KMS-11 (cell line): ENCODE measurements at regions not wholly inside any gene's neighbourhood (a gene's known extent, or its start where the extent isn't known, plus 50 kb on each side); places are given as distances from the start of the nearest gene placed in this dataset.

Source experiments
- H2AFZ ChIP-seq: fragments of 200-600 bp; sonication (generic); 2 replicates; pipeline ENCODE4 v1.6.1; 2016; ENCODE audit warnings: antibody characterized with exemption, mixed run types, low read depth
- H3K27ac ChIP-seq: fragments of 200-600 bp; sonication (generic); 2 replicates; pipeline ENCODE4 v1.6.1; 2016; ENCODE audit warnings: mild to moderate bottlenecking, mixed run types
- H3K27me3 ChIP-seq: fragments of 200-600 bp; sonication (generic); 2 replicates; pipeline ENCODE4 v1.6.1; 2017; ENCODE audit warnings: mild to moderate bottlenecking, low read depth, mixed run types, moderate library complexity; ENCODE audit not compliant: insufficient read depth
- H3K36me3 ChIP-seq: fragments of 200-600 bp; sonication (generic); 2 replicates; pipeline ENCODE4 v1.6.1; 2017; ENCODE audit warnings: mild to moderate bottlenecking, mixed run types; ENCODE audit not compliant: insufficient read depth
- H3K4me1 ChIP-seq: fragments of 200-600 bp; sonication (generic); 2 replicates; pipeline ENCODE4 v1.6.1; 2016; ENCODE audit warnings: mild to moderate bottlenecking, low read depth, mixed run types; ENCODE audit not compliant: poor library complexity, severe bottlenecking
- H3K4me2 ChIP-seq: fragments of 200-600 bp; sonication (generic); 2 replicates; pipeline ENCODE4 v1.7.0; 2016; ENCODE audit warnings: mild to moderate bottlenecking, mixed run types
- H3K4me3 ChIP-seq: fragments of 200-600 bp; sonication (generic); IDR thresholded peaks from 2 replicates; pipeline ENCODE4 v1.6.1; 2017; ENCODE audit warnings: low read depth, low read length, mixed read lengths; ENCODE audit not compliant: insufficient read depth
- H3K79me2 ChIP-seq: fragments of 200-600 bp; sonication (generic); 2 replicates; pipeline ENCODE4 v1.6.1; 2016; ENCODE audit warnings: low read depth, mixed run types; ENCODE audit not compliant: insufficient read depth
- H3K9ac ChIP-seq: fragments of 200-600 bp; sonication (generic); 2 replicates; pipeline ENCODE4 v1.6.1; 2016; ENCODE audit warnings: mild to moderate bottlenecking, mixed run types
- H4K20me1 ChIP-seq: fragments of 200-600 bp; sonication (generic); 2 replicates; pipeline ENCODE4 v1.6.1; 2016; ENCODE audit warnings: mild to moderate bottlenecking, mixed run types; ENCODE audit not compliant: insufficient read depth
- TF ChIP-seq, protein P1 (sequence below): fragments of 200-600 bp; sonication (generic); conservative IDR thresholded peaks from 2 replicates; pipeline ENCODE4 v1.6.1; 2017; ENCODE audit warnings: low read depth, mild to moderate bottlenecking, antibody characterized with exemption, low read length, moderate library complexity, mixed read lengths

DNA sequence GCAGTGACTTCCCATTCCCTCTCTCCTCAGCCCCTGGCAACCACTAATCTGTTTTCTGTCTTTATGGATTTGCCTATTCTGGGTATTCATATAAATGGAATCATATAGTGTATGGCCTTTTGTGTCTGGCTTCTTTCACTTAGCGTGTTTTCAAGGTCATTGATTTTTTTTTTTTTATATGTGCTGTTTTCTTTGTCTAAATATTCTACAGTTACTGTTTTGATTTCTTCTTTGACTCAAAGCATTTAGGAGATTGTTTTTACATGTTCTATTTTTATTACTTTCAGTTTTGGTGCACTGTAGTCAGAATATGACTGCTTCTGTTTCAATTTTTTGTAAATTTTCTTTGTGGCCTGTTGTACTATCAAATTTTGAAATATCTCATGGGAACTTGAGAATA lies 71.9 kb upstream of the RNU6-1 start:
- H3K4me3 ChIP-seq = no peak overlapping the region
- no peaks in the 10 kb centered on the region for H3K27me3 ChIP-seq
- H3K9ac ChIP-seq = no peak overlapping the region
- H3K4me2 ChIP-seq = peak overlapping the region; percentile 33; the same call in 1 of the 2 replicates
- H4K20me1 ChIP-seq = no peaks in the 10 kb centered on the region
- H2AFZ ChIP-seq = no peak overlapping the region
- no peak overlapping the region for H3K27ac ChIP-seq
- H3K36me3 ChIP-seq = no peaks in the 10 kb centered on the region
- TF ChIP-seq, protein P1, sequence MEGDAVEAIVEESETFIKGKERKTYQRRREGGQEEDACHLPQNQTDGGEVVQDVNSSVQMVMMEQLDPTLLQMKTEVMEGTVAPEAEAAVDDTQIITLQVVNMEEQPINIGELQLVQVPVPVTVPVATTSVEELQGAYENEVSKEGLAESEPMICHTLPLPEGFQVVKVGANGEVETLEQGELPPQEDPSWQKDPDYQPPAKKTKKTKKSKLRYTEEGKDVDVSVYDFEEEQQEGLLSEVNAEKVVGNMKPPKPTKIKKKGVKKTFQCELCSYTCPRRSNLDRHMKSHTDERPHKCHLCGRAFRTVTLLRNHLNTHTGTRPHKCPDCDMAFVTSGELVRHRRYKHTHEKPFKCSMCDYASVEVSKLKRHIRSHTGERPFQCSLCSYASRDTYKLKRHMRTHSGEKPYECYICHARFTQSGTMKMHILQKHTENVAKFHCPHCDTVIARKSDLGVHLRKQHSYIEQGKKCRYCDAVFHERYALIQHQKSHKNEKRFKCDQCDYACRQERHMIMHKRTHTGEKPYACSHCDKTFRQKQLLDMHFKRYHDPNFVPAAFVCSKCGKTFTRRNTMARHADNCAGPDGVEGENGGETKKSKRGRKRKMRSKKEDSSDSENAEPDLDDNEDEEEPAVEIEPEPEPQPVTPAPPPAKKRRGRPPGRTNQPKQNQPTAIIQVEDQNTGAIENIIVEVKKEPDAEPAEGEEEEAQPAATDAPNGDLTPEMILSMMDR = no peak
- no peaks in the 10 kb centered on the region for H3K79me2 ChIP-seq
- H3K4me1 ChIP-seq = peaks cover 19% of the 10 kb centered on the region

- TF ChIP-seq, protein P1 = no peak
- Histone ChIP-seq H2AFZ (no peak overlapping the region), H4K20me1 (no peaks in the 10 kb centered on the region), H3K9ac (no peak overlapping the region), H3K4me2 (no peak overlapping the region), H3K27ac (no peak overlapping the region), H3K36me3 (no peaks in the 10 kb centered on the region), H3K4me3 (no peak overlapping the region), H3K27me3 (no peaks in the 10 kb centered on the region), H3K79me2 (no peaks in the 10 kb centered on the region), H3K4me1 (peaks cover 19% of the 10 kb centered on the region)
Measured at GRCh38 chr15:67914028-67914427, 74.2 kb upstream of the RNU6-1 start.

GRCh38 chr15:67914537-67915460 lies 75.0 kb upstream of the RNU6-1 start:
- no peak overlapping the region for H3K4me2 ChIP-seq
- peaks cover 19% of the 10 kb centered on the region for H3K4me1 ChIP-seq
- H3K27ac ChIP-seq = no peak overlapping the region

DNA sequence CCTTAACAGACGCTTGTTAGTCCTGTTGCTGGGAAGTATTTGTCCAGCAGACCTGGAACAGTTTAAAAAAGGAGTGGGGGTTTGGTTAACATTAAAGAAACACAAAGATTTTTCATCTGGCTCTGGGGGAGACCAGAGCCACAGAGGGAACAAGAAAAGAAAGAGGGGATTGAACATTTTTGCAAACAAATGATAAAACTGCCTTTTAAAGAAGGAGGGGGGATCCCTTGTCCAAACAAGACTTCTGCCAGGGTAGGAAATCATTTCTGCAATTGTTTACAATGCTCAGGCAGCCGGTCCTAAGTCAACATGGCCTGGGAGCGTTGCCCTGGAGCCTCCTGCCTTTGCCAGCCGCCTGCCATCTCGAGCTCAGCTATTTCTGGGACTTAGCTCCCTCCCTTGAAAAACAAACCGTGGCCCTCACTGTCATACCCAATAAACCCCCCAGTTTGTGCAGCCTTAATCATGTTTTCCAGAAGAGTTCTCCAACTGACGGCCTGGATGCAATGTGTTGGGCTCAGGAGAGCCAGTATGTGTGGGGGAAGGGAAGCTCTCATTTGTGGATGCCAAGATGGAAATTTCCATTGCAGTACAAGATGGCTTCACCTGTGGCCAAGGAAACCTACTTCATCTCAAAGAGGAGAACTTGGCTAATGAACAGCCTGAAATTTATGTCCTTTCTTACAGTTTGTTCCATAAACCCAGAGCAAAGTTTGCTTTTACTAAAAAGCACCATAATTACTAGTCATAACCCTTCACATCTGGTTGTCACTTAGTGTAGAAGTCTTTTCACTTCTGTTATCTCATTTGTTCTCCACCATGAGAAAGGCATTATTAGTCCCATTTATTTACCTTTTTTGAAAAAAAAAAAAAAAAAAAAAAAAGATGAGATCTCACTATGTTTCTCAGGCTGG lies 75.9 kb upstream of the RNU6-1 start:
- Histone ChIP-seq H3K79me2 (no peaks in the 10 kb centered on the region), H3K4me2 (no peak overlapping the region), H3K36me3 (no peaks in the 10 kb centered on the region), H2AFZ (no peak overlapping the region), H4K20me1 (no peaks in the 10 kb centered on the region), H3K4me3 (no peak overlapping the region), H3K27ac (no peak overlapping the region), H3K27me3 (no peaks in the 10 kb centered on the region), H3K4me1 (peaks cover 19% of the 10 kb centered on the region), H3K9ac (no peak overlapping the region)
- TF ChIP-seq, protein P1 = no peak

More at GRCh38 chr15:67914537-67915460, 75.0 kb upstream of the RNU6-1 start:
- TF ChIP-seq, protein P1 = no peak
- H3K27me3 ChIP-seq = no peaks in the 10 kb centered on the region
- H4K20me1 ChIP-seq = no peaks in the 10 kb centered on the region
- H3K9ac ChIP-seq = no peak overlapping the region
- H2AFZ ChIP-seq = no peak overlapping the region
- no peak overlapping the region for H3K4me3 ChIP-seq
- H3K36me3 ChIP-seq = no peaks in the 10 kb centered on the region
- H3K79me2 ChIP-seq = no peaks in the 10 kb centered on the region
